ENCODE measurements at regions not wholly inside any gene's neighbourhood (a gene's known extent, or its start where the extent isn't known, plus 50 kb on each side); places are given as distances from the start of the nearest gene placed in this dataset.

GRCh38 chr13:59475911-59476310, 687.8 kb downstream of the DIAPH3 start:
- TF ChIP-seq YY1 (IDR thresholded peaks at IDR 0.05; ENCODE audit: insufficient read depth, insufficient read length) (no peak), SUZ12 (IDR thresholded peaks at IDR 0.05; ENCODE audit: extremely low read depth, insufficient read depth, insufficient read length) (no peak), ZNF274 (IDR thresholded peaks at IDR 0.05; ENCODE audit: low read depth, low read length) (no peak)

Data from NT2/D1 (cell line).